ENCODE measurements at regions not wholly inside any gene's neighbourhood (a gene's known extent, or its start where the extent isn't known, plus 50 kb on each side); places are given as distances from the start of the nearest gene placed in this dataset.

DNA sequence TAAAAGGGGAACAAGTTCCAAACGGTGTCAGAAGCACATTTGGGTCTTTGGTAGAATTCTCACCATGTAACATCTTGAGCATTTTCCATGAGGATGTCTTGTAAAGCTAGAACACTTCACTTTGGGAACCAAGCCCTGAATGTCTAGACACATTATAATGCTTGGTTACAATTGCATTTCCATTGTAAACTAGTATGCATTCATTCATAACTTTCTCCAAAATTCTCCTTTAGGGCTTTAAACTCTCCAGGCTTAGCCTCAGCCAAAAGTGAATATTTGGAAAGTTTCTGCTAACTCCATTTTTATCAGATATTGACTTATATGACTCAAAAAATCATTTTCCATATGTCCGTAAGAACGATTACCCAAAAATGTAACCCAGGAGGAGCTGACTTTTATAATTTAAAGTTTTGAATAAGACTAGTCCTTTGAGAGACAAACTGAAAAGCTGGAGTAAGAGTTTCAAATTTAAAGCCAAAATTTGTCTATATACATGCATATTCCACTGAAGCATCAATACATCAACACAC is 1170.4 kb downstream of the EFNB2 start:
- TF ChIP-seq, protein P1, sequence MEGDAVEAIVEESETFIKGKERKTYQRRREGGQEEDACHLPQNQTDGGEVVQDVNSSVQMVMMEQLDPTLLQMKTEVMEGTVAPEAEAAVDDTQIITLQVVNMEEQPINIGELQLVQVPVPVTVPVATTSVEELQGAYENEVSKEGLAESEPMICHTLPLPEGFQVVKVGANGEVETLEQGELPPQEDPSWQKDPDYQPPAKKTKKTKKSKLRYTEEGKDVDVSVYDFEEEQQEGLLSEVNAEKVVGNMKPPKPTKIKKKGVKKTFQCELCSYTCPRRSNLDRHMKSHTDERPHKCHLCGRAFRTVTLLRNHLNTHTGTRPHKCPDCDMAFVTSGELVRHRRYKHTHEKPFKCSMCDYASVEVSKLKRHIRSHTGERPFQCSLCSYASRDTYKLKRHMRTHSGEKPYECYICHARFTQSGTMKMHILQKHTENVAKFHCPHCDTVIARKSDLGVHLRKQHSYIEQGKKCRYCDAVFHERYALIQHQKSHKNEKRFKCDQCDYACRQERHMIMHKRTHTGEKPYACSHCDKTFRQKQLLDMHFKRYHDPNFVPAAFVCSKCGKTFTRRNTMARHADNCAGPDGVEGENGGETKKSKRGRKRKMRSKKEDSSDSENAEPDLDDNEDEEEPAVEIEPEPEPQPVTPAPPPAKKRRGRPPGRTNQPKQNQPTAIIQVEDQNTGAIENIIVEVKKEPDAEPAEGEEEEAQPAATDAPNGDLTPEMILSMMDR (IDR thresholded peaks at IDR 0.05; ENCODE audit: low read depth, low read length) = no peak
- DNase-seq (ENCODE audit: low read depth) = no peak
- H3K4me3 ChIP-seq (ENCODE audit: low read depth, low read length) = no peak overlapping the region

DNA sequence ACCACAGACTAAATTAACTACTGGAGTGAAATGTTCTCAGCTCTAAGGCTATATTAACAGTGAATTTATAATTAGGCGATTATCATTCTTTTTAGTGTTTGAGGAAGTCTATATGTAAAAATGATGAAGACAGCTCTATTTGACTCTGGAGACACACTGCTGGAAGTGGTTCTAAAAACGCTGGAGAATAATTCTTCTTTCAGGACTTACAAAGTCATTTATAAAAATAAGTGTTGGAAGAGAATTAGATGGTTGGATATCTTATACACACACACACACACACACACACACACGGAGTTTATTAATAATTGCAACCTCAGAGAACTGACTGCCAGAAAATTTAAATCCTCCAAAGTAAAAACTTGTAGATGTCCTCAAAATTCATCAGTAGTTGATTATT is 1171.3 kb downstream of the EFNB2 start:
- no peak overlapping the region for H3K4me3 ChIP-seq (ENCODE audit: low read depth, low read length)
- no peak for DNase-seq (ENCODE audit: low read depth)
- no peak for TF ChIP-seq MYC (IDR thresholded peaks at IDR 0.05; ENCODE audit: low read depth, low read length)

DNA sequence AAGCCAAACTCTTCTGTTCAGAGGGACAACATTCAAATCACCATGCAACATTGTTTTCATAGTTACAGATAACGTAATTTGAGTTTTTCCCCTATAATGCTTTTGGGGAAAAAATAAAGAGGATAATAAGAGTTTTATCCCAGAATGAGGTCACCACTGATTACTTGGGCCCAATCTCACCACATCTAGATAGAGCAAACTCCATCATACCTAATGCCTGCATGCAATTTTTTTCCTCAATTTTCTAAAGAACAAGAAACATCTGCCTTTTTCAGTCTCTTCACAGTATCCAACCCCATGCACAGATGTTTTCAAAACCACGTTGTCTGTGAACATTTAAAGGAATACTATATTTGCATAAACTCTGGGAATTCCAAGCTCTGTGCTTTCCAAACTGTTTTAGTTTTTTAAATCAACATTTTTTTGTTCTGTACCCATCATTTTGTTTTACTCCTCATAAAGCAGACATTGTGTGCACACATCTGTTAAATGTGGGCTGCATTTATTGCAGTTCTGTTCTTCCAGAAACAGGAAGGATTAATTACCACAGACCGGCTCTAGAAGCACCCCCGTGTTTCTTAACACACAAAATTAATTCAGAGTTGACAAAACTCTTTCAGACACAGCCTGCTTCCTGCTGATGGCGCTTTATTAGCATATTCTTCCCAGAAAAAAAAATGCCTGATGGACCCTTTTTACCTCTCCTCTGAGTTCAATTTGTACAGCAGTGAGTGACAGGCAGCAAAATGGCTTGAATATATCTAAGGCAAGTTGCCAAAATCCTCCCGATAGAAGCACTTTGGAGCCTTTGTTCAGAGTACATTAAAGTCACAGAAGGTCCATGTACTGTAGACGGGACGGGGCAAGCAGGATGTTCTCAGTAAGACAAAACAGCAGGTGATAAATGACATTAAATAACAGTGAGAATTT is 1171.9 kb downstream of the EFNB2 start:
- peak; percentile 76 for DNase-seq (ENCODE audit: low read depth)
- H3K4me3 ChIP-seq (ENCODE audit: low read depth, low read length) = peak overlapping the region; percentile 17
- TF ChIP-seq, protein P1 (IDR thresholded peaks at IDR 0.05; ENCODE audit: low read depth, low read length) = no peak
- TF ChIP-seq, protein P2, sequence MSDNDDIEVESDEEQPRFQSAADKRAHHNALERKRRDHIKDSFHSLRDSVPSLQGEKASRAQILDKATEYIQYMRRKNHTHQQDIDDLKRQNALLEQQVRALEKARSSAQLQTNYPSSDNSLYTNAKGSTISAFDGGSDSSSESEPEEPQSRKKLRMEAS (IDR thresholded peaks at IDR 0.05; ENCODE audit: low read depth, low read length) = peak; percentile 37; the same call in 1 of the 2 replicates
- no peak for TF ChIP-seq POLR2A (IDR thresholded peaks at IDR 0.05; ENCODE audit: extremely low read depth, insufficient read length)
- peak; percentile 73; the same call in 1 of the 2 replicates for TF ChIP-seq MYC (IDR thresholded peaks at IDR 0.05; ENCODE audit: low read depth, low read length)

DNA sequence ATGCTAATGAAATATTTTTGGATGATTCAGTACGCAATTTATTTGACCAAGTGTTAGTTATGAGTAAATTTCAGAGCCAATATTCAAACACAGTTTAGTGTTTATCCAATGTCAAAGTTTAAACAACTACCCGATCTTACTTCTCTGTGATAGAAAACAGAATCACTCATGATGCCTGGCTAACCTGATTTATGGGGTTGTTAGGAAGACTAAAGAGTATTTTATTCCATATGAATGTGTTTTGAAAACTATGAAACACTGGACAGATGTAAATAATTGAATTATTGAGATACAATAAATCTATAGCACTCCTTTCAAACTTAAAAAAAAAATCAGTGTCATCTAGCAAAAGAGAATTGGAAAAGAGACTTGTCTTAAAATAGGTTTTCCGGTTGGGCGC is 1181.8 kb downstream of the EFNB2 start:
- H3K4me3 ChIP-seq (ENCODE audit: low read depth, low read length) = no peak overlapping the region
- TF ChIP-seq, protein P2 (IDR thresholded peaks at IDR 0.05; ENCODE audit: low read depth, low read length) = no peak
- TF ChIP-seq POLR2A (IDR thresholded peaks at IDR 0.05; ENCODE audit: extremely low read depth, insufficient read length) (no peak), MYC (IDR thresholded peaks at IDR 0.05; ENCODE audit: low read depth, low read length) (no peak)
- TF ChIP-seq, protein P1 (IDR thresholded peaks at IDR 0.05; ENCODE audit: low read depth, low read length) = no peak
- DNase-seq (ENCODE audit: low read depth) = no peak

DNA sequence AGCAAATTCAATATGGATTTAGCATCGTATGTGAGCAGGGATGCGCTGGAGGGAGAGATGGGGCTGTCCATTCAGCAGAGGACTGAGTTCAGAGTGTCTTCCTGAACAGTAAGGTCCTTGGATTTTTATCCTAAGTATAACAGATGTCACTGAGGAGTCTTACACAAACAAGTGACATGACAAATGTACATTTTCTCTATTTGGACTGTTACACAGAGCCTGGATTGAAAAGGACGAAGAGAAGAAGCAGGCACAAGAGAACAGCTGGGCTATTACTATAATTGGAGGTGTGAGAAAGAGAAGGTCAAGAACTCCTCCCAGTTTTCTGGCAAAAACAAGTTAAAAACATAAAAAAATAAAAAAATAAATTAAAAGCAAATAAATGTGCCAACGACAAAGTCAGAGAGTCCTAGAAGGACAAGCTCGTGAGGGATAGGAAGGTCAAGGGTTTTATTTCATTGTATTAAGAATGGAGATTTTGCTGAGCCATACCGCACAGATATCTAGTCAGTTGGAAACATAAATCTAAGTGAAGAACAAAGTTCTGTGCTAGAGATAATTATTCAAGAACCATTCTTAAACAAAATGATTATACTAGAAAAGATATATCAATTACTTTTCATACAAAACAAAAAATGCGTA is 1186.3 kb downstream of the EFNB2 start:
- H3K4me3 ChIP-seq (ENCODE audit: low read depth, low read length) = no peak overlapping the region
- no peak for DNase-seq (ENCODE audit: low read depth)
- TF ChIP-seq, protein P2 (IDR thresholded peaks at IDR 0.05; ENCODE audit: low read depth, low read length) = no peak
- TF ChIP-seq POLR2A (IDR thresholded peaks at IDR 0.05; ENCODE audit: extremely low read depth, insufficient read length) (no peak), MYC (IDR thresholded peaks at IDR 0.05; ENCODE audit: low read depth, low read length) (no peak)
- TF ChIP-seq, protein P1 (IDR thresholded peaks at IDR 0.05; ENCODE audit: low read depth, low read length) = no peak

DNA sequence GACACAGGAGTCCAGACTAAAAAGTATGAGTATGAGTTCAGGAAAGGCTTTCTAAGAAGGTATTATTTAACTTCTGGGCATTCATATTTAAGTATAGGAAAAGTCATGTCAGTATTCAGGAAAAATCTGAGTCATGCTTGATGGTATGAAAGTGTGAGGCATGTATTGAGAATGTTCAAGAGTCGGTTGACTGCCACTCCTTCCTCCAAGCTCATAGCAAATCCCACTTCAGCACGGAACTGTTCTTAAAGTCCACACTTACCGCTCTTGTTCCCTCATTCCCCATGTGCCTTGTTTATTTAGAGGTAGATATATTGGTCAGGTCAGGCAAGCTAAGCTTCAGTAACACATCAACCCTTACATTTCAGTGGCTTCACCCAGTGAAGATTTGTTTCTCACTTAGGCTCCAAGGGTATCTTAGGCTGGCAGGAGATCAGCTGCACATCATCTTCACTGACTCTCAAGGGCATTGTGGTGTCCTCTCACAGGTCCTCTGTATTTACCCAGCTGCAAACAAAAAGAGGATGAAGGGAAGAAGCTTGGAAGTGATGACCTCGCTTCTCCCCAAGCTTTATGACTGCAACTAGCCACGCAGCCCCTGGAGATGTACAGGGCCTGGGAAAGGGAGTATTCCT is 1189.2 kb downstream of the EFNB2 start:
- H3K4me3 ChIP-seq (ENCODE audit: low read depth, low read length) = no peak overlapping the region
- no peak for DNase-seq (ENCODE audit: low read depth)
- TF ChIP-seq POLR2A (IDR thresholded peaks at IDR 0.05; ENCODE audit: extremely low read depth, insufficient read length) (no peak), MYC (IDR thresholded peaks at IDR 0.05; ENCODE audit: low read depth, low read length) (no peak)
- TF ChIP-seq, protein P1 (IDR thresholded peaks at IDR 0.05; ENCODE audit: low read depth, low read length) = no peak
- TF ChIP-seq, protein P2 (IDR thresholded peaks at IDR 0.05; ENCODE audit: low read depth, low read length) = no peak

All from NB4 (cell line).